Ectodermal cell (in vitro differentiated cells): ENCODE measurements at regions not wholly inside any gene's neighbourhood (a gene's known extent, or its start where the extent isn't known, plus 50 kb on each side); places are given as distances from the start of the nearest gene placed in this dataset.
"Not testable (repeated sequence)": the region's sequence is repeated elsewhere in the genome, so short reads cannot be mapped to it uniquely, and the experiment has no call there.

Source experiments
- H3K27ac ChIP-seq: 2 replicates; pipeline ENCODE4 v1.7.0; 2013; ENCODE audit warnings: mild to moderate bottlenecking, low read depth, low read length; ENCODE audit not compliant: insufficient read depth, poor library complexity, severe bottlenecking
- H3K27me3 ChIP-seq: 2 replicates; pipeline ENCODE4 v1.7.0; 2013; ENCODE audit warnings: mild to moderate bottlenecking, low read length; ENCODE audit not compliant: insufficient read depth, control insufficient read depth, poor library complexity, severe bottlenecking
- H3K36me3 ChIP-seq: one replicate; pipeline ENCODE4 v1.7.0; 2013; ENCODE audit warnings: low read length; ENCODE audit not compliant: control insufficient read depth, insufficient read depth
- H3K4me1 ChIP-seq: one replicate; pipeline ENCODE4 v1.7.0; 2013; ENCODE audit warnings: low read length; ENCODE audit not compliant: control insufficient read depth, insufficient read depth
- H3K4me3 ChIP-seq: 2 replicates; pipeline ENCODE4 v1.7.0; 2013; ENCODE audit warnings: low read depth, low read length, control low read depth; ENCODE audit not compliant: insufficient read depth
- H3K9me3 ChIP-seq: 2 replicates; pipeline ENCODE4 v1.7.0; 2013; ENCODE audit warnings: mild to moderate bottlenecking, low read length, moderate library complexity; ENCODE audit not compliant: control insufficient read depth
- WGBS, 2 experiments: methylation state at CpG; one replicate each; pipeline ENCODE4 v1.1.7; 2013; ENCODE audit warnings: missing lambda C conversion rate in 2 of 2; 5-methylcytosine and 5-hydroxymethylcytosine counted together

DNA sequence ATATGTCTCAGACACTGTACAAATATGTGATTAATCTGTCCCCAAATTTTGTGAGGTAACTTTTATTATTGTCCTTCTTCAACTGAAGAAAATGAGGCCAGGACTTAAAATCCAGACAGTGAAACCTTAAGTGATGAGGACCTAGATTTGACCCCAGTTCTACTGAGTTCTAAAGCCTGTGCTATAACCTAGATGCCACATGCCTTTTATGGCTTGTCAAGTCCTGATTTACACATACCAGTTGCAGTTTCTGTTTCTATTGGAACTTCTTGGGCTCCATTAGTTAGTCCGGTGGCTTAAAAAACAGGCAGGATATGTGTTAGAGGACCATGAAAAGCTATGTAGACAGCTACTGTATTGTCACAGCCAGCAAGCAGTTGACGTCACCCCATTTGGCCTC, 436.5 kb upstream of the KLHL1 start:
- no peak overlapping the region for H3K4me3 ChIP-seq
- H3K9me3 ChIP-seq: no peaks in the 10 kb centered on the region
- no peaks in the 10 kb centered on the region for H3K36me3 ChIP-seq
- H3K27me3 ChIP-seq: no peaks in the 10 kb centered on the region
- no peaks in the 10 kb centered on the region for H3K4me1 ChIP-seq
- no peak overlapping the region for H3K27ac ChIP-seq
- 87 to 92% methylated on average over 2 of the region's 2 CpGs for WGBS, 2 experiments

DNA sequence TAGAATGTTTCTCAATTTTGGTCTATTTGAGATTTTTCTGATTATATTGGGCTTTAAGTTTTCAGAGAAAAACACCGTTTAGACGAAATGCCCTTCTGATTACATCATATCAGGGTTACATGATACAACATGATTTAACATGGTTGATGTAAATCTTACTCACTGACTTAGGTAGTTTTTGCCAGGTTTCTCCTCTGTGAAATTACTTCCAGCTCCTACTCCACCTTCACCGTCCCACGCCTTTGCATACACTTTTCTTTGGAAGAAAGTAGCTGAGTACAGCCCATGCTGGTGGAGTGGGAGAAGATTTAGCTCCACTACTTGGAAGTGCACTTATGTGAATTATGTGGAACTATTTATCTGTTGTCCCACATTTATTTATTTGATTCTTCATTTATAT, 433.2 kb upstream of the KLHL1 start:
- Histone ChIP-seq H3K9me3 (no peaks in the 10 kb centered on the region), H3K4me1 (no peaks in the 10 kb centered on the region), H3K27ac (no peak overlapping the region), H3K4me3 (no peak overlapping the region), H3K27me3 (no peaks in the 10 kb centered on the region), H3K36me3 (no peaks in the 10 kb centered on the region)
- WGBS, 2 experiments: 85 to 90% methylated on average over 4 of the region's 4 CpGs

GRCh38 chr13:70534466-70534865, 426.2 kb upstream of the KLHL1 start:
- WGBS, 2 experiments: 93 to 95% methylated on average over 3 of the region's 3 CpGs
- H3K27ac ChIP-seq: no peak overlapping the region
- H3K4me1 ChIP-seq: no peaks in the 10 kb centered on the region
- H3K4me3 ChIP-seq: no peak overlapping the region
- no peaks in the 10 kb centered on the region for H3K27me3 ChIP-seq
- H3K36me3 ChIP-seq: no peaks in the 10 kb centered on the region
- H3K9me3 ChIP-seq: no peaks in the 10 kb centered on the region

GRCh38 chr13:70529652-70530051, 421.4 kb upstream of the KLHL1 start:
- WGBS, 2 experiments: 95 to 96% methylated on average over 1 to 2 of the region's 2 CpGs
- H3K4me1 ChIP-seq: no peaks in the 10 kb centered on the region
- no peak overlapping the region for H3K4me3 ChIP-seq
- no peaks in the 10 kb centered on the region for H3K36me3 ChIP-seq
- no peaks in the 10 kb centered on the region for H3K27me3 ChIP-seq
- H3K27ac ChIP-seq: no peak overlapping the region
- H3K9me3 ChIP-seq: no peaks in the 10 kb centered on the region

DNA sequence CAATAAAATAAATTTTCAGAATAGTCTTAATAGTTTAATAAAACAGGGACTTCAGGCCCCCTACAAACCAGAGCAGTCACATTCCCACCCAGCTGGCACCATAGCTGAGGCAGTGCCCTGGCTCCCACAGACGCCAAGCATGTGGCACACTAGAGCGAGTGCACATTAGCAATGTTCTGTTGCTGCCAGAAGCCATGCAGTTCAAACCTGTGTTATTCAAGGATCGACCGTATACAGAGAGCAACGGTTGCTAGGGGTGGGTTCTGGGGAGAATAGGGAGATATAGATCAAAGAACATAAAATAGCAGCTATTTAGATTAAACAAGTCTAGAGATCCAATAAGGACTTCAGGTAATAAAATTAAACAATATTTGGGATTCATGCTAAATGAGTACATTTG, 419.3 kb upstream of the KLHL1 start:
- WGBS, 2 experiments: 95 to 99% methylated on average over 5 of the region's 5 CpGs
- no peak overlapping the region for H3K4me3 ChIP-seq
- H3K27me3 ChIP-seq: no peaks in the 10 kb centered on the region
- no peaks in the 10 kb centered on the region for H3K9me3 ChIP-seq
- H3K4me1 ChIP-seq: no peaks in the 10 kb centered on the region
- H3K27ac ChIP-seq: no peak overlapping the region
- H3K36me3 ChIP-seq: no peaks in the 10 kb centered on the region

GRCh38 chr13:70523622-70524021, 415.4 kb upstream of the KLHL1 start:
- Histone ChIP-seq H3K27ac (no peak overlapping the region), H3K36me3 (no peaks in the 10 kb centered on the region), H3K4me3 (no peak overlapping the region), H3K27me3 (no peaks in the 10 kb centered on the region), H3K4me1 (no peaks in the 10 kb centered on the region), H3K9me3 (no peaks in the 10 kb centered on the region)
- 93 to 98% methylated on average over 2 of the region's 2 CpGs for WGBS, 2 experiments

- Histone ChIP-seq H3K27ac (no peak overlapping the region), H3K27me3 (no peaks in the 10 kb centered on the region), H3K36me3 (no peaks in the 10 kb centered on the region), H3K4me1 (no peaks in the 10 kb centered on the region), H3K4me3 (no peak overlapping the region), H3K9me3 (no peaks in the 10 kb centered on the region)
- WGBS, 2 experiments: 79 to 86% methylated on average over 1 to 2 of the region's 2 CpGs
Observed at GRCh38 chr13:70520275-70521036, 412.2 kb upstream of the KLHL1 start.

DNA sequence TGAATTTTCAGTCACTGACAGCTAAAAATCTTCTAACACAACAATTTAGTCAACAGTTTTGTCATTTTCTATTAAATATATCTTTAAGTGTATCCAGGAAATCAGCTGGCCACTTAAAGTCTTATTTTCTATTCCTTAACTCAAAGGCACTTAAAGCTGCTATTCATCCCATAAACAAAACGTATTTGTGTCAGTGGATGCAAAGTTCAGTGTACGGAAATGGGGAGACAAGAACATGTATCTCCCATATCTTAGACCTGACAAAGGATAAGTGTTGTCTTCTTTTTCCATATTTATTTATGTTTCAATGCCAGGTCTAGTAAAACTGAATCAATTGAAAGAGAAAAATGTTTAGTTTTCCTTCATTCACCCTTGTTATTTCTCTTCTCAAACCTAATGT, 409.8 kb upstream of the KLHL1 start:
- 96 to 100% methylated on average over 1 to 2 of the region's 2 CpGs for WGBS, 2 experiments
- no peaks in the 10 kb centered on the region for H3K9me3 ChIP-seq
- no peaks in the 10 kb centered on the region for H3K36me3 ChIP-seq
- H3K27ac ChIP-seq: no peak overlapping the region
- H3K4me1 ChIP-seq: no peaks in the 10 kb centered on the region
- H3K27me3 ChIP-seq: no peaks in the 10 kb centered on the region
- no peak overlapping the region for H3K4me3 ChIP-seq

DNA sequence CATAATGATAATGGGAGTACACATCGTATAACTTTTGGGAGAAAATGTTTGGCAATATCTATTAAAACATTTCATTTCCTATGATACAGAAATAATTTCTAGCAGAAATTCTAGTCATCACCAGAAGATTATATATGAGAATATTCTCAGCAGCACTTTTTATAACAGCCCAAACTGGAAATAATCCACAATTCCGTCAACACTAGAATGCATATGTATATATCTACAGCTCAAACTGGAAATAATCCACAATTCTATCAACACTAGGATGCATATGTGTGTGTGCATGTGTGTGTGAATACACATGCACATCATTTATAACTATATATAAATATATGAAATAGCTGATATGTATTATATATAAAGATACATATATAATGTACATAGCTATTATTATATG, 408.0 kb upstream of the KLHL1 start:
- no peak overlapping the region for H3K27ac ChIP-seq
- no peaks in the 10 kb centered on the region for H3K27me3 ChIP-seq
- H3K4me1 ChIP-seq: no peaks in the 10 kb centered on the region
- WGBS, 2 experiments: 100% methylated on average over 1 of the region's 2 CpGs; no CpG with 5 or more reads in 1 of the 2 experiments
- H3K36me3 ChIP-seq: no peaks in the 10 kb centered on the region
- no peaks in the 10 kb centered on the region for H3K9me3 ChIP-seq
- H3K4me3 ChIP-seq: no peak overlapping the region

GRCh38 chr13:70511861-70512417, 403.7 kb upstream of the KLHL1 start:
- H3K9me3 ChIP-seq, H3K27me3 ChIP-seq, H3K4me3 ChIP-seq, H3K36me3 ChIP-seq, H3K4me1 ChIP-seq, H3K27ac ChIP-seq: not testable (repeated sequence)
- 96% methylated on average over 40 of the region's 40 CpGs for WGBS, 2 experiments
